Endodermal cell (in vitro differentiated cells): ENCODE measurements at regions not wholly inside any gene's neighbourhood (a gene's known extent, or its start where the extent isn't known, plus 50 kb on each side); places are given as distances from the start of the nearest gene placed in this dataset.

Experiments used
- DNase-seq: peaks from one replicate; pipeline ENCODE4 v3.0.0-alpha.2; 2017
- H3K27ac ChIP-seq: 2 replicates; pipeline ENCODE4 v1.5.1; 2013; ENCODE audit warnings: mild to moderate bottlenecking, low read depth, low read length, moderate library complexity
- H3K27me3 ChIP-seq: 2 replicates; pipeline ENCODE4 v1.6.1; 2013; ENCODE audit warnings: mild to moderate bottlenecking, low read length, moderate library complexity; ENCODE audit not compliant: insufficient read depth, control insufficient read depth, poor library complexity, severe bottlenecking
- H3K36me3 ChIP-seq: 2 replicates; pipeline ENCODE4 v1.7.0; 2013; ENCODE audit warnings: mild to moderate bottlenecking, low read length, moderate library complexity; ENCODE audit not compliant: control insufficient read depth, insufficient read depth
- H3K4me1 ChIP-seq: one replicate; pipeline ENCODE4 v1.7.0; 2013; ENCODE audit warnings: low read length; ENCODE audit not compliant: control insufficient read depth, insufficient read depth
- H3K4me3 ChIP-seq: 2 replicates; pipeline ENCODE4 v1.5.1; 2013; ENCODE audit warnings: mild to moderate bottlenecking, low read length, moderate library complexity
- H3K9ac ChIP-seq: 2 replicates; pipeline ENCODE4 v1.6.1; 2013; ENCODE audit warnings: mild to moderate bottlenecking, low read length, moderate library complexity; ENCODE audit not compliant: poor library complexity, severe bottlenecking; ENCODE audit errors: extremely low read depth
- H3K9me3 ChIP-seq: 2 replicates; pipeline ENCODE4 v1.6.1; 2013; ENCODE audit warnings: mild to moderate bottlenecking, low read length, moderate library complexity; ENCODE audit not compliant: control insufficient read depth
- H3K27ac Mint-ChIP-seq: 2 replicates; pipeline ENCODE4 v1.8.0; 2020; ENCODE audit warnings: mixed read lengths
- H3K27me3 Mint-ChIP-seq: 2 replicates; pipeline ENCODE4 v1.8.0; 2021; ENCODE audit warnings: mild to moderate bottlenecking, mixed read lengths; ENCODE audit not compliant: insufficient read depth
- H3K36me3 Mint-ChIP-seq: 2 replicates; pipeline ENCODE4 v1.8.0; 2020; ENCODE audit warnings: low read depth, mixed read lengths
- H3K4me1 Mint-ChIP-seq: 2 replicates; pipeline ENCODE4 v1.8.0; 2020; ENCODE audit warnings: mixed read lengths
- H3K4me3 Mint-ChIP-seq: 2 replicates; pipeline ENCODE4 v1.8.0; 2020; ENCODE audit warnings: mild to moderate bottlenecking, moderate library complexity, mixed read lengths
- H3K9me3 Mint-ChIP-seq: 2 replicates; pipeline ENCODE4 v1.8.0; 2020; ENCODE audit warnings: mild to moderate bottlenecking, mixed read lengths
- WGBS, 2 experiments: methylation state at CpG; one replicate each; pipeline versions ENCODE4 v1.1.5 to v1.1.7; 2013; ENCODE audit warnings: missing lambda C conversion rate in 2 of 2, mixed read lengths in 1 of 2; ENCODE audit not compliant: insufficient coverage in 1 of 2, insufficient read length in 1 of 2; 5-methylcytosine and 5-hydroxymethylcytosine counted together
- TF ChIP-seq, protein P1 (sequence below): fragments of 200-600 bp; sonication (generic); conservative IDR thresholded peaks from 2 replicates; pipeline ENCODE4 v1.5.0; 2021; ENCODE audit warnings: antibody characterized with exemption, mild to moderate bottlenecking

DNA sequence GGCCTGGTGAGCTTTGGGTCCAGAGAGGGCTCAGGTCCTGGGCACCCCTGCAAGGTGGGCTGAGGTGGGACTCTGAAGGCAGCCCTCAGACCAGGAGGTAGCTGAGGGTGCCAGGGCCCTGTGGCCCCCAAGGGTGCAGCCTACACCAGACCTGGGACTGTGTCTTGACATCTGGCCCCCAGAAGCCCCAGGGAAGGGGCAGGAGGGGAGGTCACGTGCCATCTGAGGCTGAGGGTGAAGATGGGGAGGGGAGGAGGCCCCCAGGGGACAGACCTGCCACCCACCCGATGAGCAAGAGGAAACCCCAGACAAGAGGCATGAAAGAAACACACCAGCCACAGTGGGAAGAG, 520.2 kb downstream of the BRD1 start:
- Histone ChIP-seq H3K9ac (no peak overlapping the region), H3K9me3 (no peaks in the 10 kb centered on the region), H3K27ac (no peak overlapping the region), H3K4me1 (no peaks in the 10 kb centered on the region), H3K27me3 (no peaks in the 10 kb centered on the region), H3K36me3 (no peaks in the 10 kb centered on the region), H3K4me3 (no peak overlapping the region)
- Mint-ChIP-seq H3K9me3 (no peaks in the 10 kb centered on the region), H3K27ac (no peak overlapping the region), H3K4me1 (no peaks in the 10 kb centered on the region), H3K36me3 (no peaks in the 10 kb centered on the region), H3K4me3 (no peak overlapping the region), H3K27me3 (peaks cover 2% of the 10 kb centered on the region)
- TF ChIP-seq, protein P1, sequence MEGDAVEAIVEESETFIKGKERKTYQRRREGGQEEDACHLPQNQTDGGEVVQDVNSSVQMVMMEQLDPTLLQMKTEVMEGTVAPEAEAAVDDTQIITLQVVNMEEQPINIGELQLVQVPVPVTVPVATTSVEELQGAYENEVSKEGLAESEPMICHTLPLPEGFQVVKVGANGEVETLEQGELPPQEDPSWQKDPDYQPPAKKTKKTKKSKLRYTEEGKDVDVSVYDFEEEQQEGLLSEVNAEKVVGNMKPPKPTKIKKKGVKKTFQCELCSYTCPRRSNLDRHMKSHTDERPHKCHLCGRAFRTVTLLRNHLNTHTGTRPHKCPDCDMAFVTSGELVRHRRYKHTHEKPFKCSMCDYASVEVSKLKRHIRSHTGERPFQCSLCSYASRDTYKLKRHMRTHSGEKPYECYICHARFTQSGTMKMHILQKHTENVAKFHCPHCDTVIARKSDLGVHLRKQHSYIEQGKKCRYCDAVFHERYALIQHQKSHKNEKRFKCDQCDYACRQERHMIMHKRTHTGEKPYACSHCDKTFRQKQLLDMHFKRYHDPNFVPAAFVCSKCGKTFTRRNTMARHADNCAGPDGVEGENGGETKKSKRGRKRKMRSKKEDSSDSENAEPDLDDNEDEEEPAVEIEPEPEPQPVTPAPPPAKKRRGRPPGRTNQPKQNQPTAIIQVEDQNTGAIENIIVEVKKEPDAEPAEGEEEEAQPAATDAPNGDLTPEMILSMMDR, result no peak
- WGBS, 2 experiments, result 89 to 95% methylated on average over 2 of the region's 2 CpGs
- no peak for DNase-seq

DNA sequence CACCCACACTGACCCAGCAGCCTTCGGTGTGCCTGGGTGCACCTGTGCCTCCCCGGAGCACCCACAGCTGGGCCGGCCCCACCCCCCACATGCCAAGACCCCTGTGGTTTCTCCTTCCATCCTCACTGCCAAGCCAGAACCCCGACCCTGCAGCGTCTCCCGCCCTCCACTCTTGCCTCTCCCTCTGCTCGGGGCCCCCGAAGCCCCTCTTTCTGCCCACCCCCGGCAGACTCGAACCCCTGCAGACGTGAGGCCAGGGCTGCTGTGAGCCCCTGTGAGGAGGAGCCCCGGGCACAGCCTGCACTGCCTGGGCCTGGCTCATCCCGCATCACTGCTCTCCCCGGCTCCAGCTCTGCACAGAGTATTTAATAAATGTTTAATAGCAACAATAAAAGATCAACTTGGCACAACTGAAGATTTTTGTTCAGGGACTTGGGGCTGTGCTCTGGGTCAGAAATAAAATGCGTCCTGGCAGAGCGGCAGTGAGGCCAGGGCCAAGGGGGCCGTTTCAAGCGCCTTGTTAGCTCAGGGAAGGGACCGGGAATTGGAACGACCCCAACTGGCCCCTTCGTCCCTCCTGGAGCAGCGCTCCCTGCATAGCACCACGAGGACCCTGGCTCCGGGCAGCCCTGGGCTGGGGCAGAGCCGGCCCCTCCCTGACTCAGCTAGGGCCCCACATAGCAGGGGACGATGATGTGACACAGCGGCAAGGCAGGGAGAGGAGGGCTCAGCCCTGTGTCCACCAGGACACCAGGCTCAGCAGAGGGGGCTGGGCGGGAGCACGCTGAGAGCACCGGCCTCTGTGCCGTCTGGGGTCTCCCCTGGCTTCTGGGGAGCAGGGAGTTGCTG, 520.8 kb downstream of the BRD1 start:
- Histone ChIP-seq H3K4me1 (no peaks in the 10 kb centered on the region), H3K9me3 (no peaks in the 10 kb centered on the region), H3K9ac (no peak overlapping the region), H3K36me3 (no peaks in the 10 kb centered on the region), H3K27ac (no peak overlapping the region), H3K4me3 (no peak overlapping the region), H3K27me3 (no peaks in the 10 kb centered on the region)
- Mint-ChIP-seq H3K27me3 (peaks cover 2% of the 10 kb centered on the region), H3K4me1 (no peaks in the 10 kb centered on the region), H3K4me3 (no peak overlapping the region), H3K36me3 (no peaks in the 10 kb centered on the region), H3K9me3 (no peaks in the 10 kb centered on the region), H3K27ac (no peak overlapping the region)
- DNase-seq, result peak; percentile 32
- TF ChIP-seq, protein P1, result no peak
- 90 to 95% methylated on average over 16 to 31 of the region's 31 CpGs for WGBS, 2 experiments

DNA sequence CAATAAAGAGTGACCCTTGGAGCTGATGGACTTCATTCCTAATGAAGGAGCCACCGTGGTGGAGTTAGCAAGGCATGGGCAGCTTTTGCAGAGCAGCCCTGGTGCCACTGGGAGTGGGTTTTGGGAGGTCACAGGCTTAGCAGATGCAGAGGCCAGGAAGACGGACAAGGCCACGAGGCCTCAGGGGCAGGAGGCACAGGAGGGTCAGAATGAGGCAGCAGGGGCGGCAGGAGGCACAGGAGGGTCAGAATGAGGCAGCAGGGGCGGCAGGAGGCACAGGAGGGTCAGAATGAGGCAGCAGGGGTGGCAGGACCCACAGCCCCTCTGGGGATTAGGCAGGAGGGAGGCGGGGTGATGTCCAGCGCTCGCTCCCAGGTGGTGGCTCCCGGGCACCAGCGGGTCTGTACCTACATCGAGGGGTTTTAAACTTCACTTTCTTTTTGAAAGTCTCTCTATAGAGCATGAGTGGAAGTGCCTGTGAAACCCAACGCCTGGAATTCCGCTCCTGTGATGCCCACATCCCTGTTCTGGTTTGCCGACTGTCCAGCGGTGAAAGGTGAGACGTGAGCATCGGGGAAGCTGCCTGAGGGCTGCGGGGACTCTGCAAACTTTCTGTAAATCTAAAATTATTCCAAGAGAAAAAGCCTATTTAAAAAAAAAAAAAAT, 521.6 kb downstream of the BRD1 start:
- Histone ChIP-seq H3K9ac (no peak overlapping the region), H3K27ac (no peak overlapping the region), H3K4me1 (no peaks in the 10 kb centered on the region), H3K4me3 (no peak overlapping the region), H3K36me3 (no peaks in the 10 kb centered on the region), H3K27me3 (no peaks in the 10 kb centered on the region), H3K9me3 (no peaks in the 10 kb centered on the region)
- Mint-ChIP-seq H3K9me3 (no peaks in the 10 kb centered on the region), H3K4me1 (no peaks in the 10 kb centered on the region), H3K27ac (no peak overlapping the region), H3K4me3 (no peak overlapping the region), H3K36me3 (no peaks in the 10 kb centered on the region), H3K27me3 (peaks cover 2% of the 10 kb centered on the region)
- WGBS, 2 experiments, result 89 to 96% methylated on average over 5 to 18 of the region's 18 CpGs
- TF ChIP-seq, protein P1, result no peak
- peak; percentile 23 for DNase-seq
